Fibroblast of villous mesenchyme (primary cell): ENCODE measurements at regions not wholly inside any gene's neighbourhood (a gene's known extent, or its start where the extent isn't known, plus 50 kb on each side); places are given as distances from the start of the nearest gene placed in this dataset.

Experiments used
- DNase-seq: peaks from one replicate; pipeline ENCODE4 v3.0.0-alpha.2; 2010; ENCODE audit warnings: low read depth
- H3K4me3 ChIP-seq: 2 replicates; pipeline ENCODE4 v1.5.1; 2011; ENCODE audit warnings: low read depth, mild to moderate bottlenecking, low read length
- CTCF ChIP-seq: IDR thresholded peaks from 2 replicates; pipeline ENCODE4 v1.5.1; 2012; ENCODE audit warnings: low read depth, mild to moderate bottlenecking, low read length; ENCODE audit not compliant: insufficient read depth

GRCh38 chr2:159863526-159864160, 65.6 kb upstream of the CD302 start:
- H3K4me3 ChIP-seq = no peak overlapping the region
- TF ChIP-seq CTCF = no peak
- no peak for DNase-seq

GRCh38 chr2:159860581-159861310, 62.7 kb upstream of the CD302 start:
- DNase-seq = no peak
- TF ChIP-seq CTCF = no peak
- no peak overlapping the region for H3K4me3 ChIP-seq

- no peak overlapping the region for H3K4me3 ChIP-seq
- no peak for TF ChIP-seq CTCF
- DNase-seq = no peak
These were observed 61.6 kb upstream of the CD302 start for GRCh38 chr2:159859583-159859982.

GRCh38 chr2:159856760-159857159, 58.8 kb upstream of the CD302 start:
- TF ChIP-seq CTCF = no peak
- H3K4me3 ChIP-seq = no peak overlapping the region
- no peak for DNase-seq

GRCh38 chr2:159855557-159856061, 57.6 kb upstream of the CD302 start:
- DNase-seq = no peak
- no peak for TF ChIP-seq CTCF
- H3K4me3 ChIP-seq = no peak overlapping the region

GRCh38 chr2:159855143-159855542, 57.1 kb upstream of the CD302 start:
- no peak for TF ChIP-seq CTCF
- DNase-seq = no peak
- H3K4me3 ChIP-seq = no peak overlapping the region
